MM.1S (cell line): ENCODE measurements at regions not wholly inside any gene's neighbourhood (a gene's known extent, or its start where the extent isn't known, plus 50 kb on each side); places are given as distances from the start of the nearest gene placed in this dataset.
"Not testable (repeated sequence)": the region's sequence is repeated elsewhere in the genome, so short reads cannot be mapped to it uniquely, and the experiment has no call there.

Source experiments
- DNase-seq: peaks from one replicate; pipeline ENCODE4 v3.0.0-alpha.2; 2015
- H2AFZ ChIP-seq: fragments of 300-600 bp; sonication (generic); 2 replicates; pipeline ENCODE4 v1.6.0; 2016; ENCODE audit warnings: antibody characterized with exemption, low read length
- H3F3A ChIP-seq: fragments of 300-600 bp; sonication (generic); 2 replicates; pipeline ENCODE4 v1.6.1; 2016; ENCODE audit warnings: mild to moderate bottlenecking, antibody characterized with exemption, low read length, moderate library complexity, mixed read lengths; ENCODE audit not compliant: insufficient read depth
- H3K27ac ChIP-seq: fragments of 300-600 bp; sonication (generic); 2 replicates; pipeline ENCODE4 v1.5.1; 2016; ENCODE audit warnings: mild to moderate bottlenecking, low read length
- H3K27me3 ChIP-seq: fragments of 300-600 bp; sonication (generic); replicated peaks from 2 replicates; pipeline ENCODE4 v1.6.0; 2016; ENCODE audit warnings: low read length; ENCODE audit not compliant: insufficient read depth
- H3K36me3 ChIP-seq: fragments of 300-600 bp; sonication (generic); replicated peaks from 2 replicates; pipeline ENCODE4 v1.6.1; 2016; ENCODE audit warnings: mild to moderate bottlenecking, low read length, mixed read lengths; ENCODE audit not compliant: insufficient read depth
- H3K4me1 ChIP-seq: fragments of 300-600 bp; sonication (generic); 2 replicates; pipeline ENCODE4 v1.6.1; 2016; ENCODE audit warnings: low read length, mixed read lengths
- H3K4me2 ChIP-seq: fragments of 300-600 bp; sonication (generic); 2 replicates; pipeline ENCODE4 v1.6.0; 2016; ENCODE audit warnings: low read depth, low read length
- H3K4me3 ChIP-seq: fragments of 300-600 bp; sonication (generic); 2 replicates; pipeline ENCODE4 v1.5.1; 2016; ENCODE audit warnings: low read length, mixed read lengths
- H3K79me2 ChIP-seq: fragments of 300-600 bp; sonication (generic); 2 replicates; pipeline ENCODE4 v1.6.1; 2016; ENCODE audit warnings: mixed run types, low read length, mixed read lengths
- H3K9ac ChIP-seq: fragments of 300-600 bp; sonication (generic); 2 replicates; pipeline ENCODE4 v1.6.1; 2016; ENCODE audit warnings: low read length, mixed read lengths
- H3K9me2 ChIP-seq: fragments of 300-600 bp; sonication (generic); replicated peaks from 2 replicates; pipeline ENCODE4 v1.6.1; 2016; ENCODE audit warnings: mild to moderate bottlenecking, low read length, mixed read lengths; ENCODE audit not compliant: insufficient read depth
- H3K9me3 ChIP-seq: fragments of 300-600 bp; sonication (generic); replicated peaks from 2 replicates; pipeline ENCODE4 v1.6.1; 2016; ENCODE audit warnings: mild to moderate bottlenecking, low read length, mixed read lengths; ENCODE audit not compliant: insufficient read depth
- H4K20me1 ChIP-seq: fragments of 300-600 bp; sonication (generic); 2 replicates; pipeline ENCODE4 v1.6.1; 2016; ENCODE audit warnings: mild to moderate bottlenecking, low read length, moderate library complexity, mixed read lengths; ENCODE audit not compliant: insufficient read depth
- EZH2 ChIP-seq: fragments of 300-600 bp; sonication (generic); optimal IDR thresholded peaks from 2 replicates; pipeline ENCODE3; 2017; ENCODE audit warnings: low read depth, mild to moderate bottlenecking, antibody characterized with exemption, low read length, mixed read lengths
- EZH2phosphoT487 ChIP-seq: fragments of 300-600 bp; sonication (generic); IDR thresholded peaks from 2 replicates; pipeline ENCODE4 v1.6.1; 2018; ENCODE audit warnings: antibody characterized with exemption, low read length
- TF ChIP-seq, protein P1 (sequence below): fragments of 300-600 bp; sonication (generic); IDR thresholded peaks from 2 replicates; pipeline ENCODE4 v1.5.1; 2016; ENCODE audit warnings: antibody characterized with exemption, low read length, mixed read lengths

DNA sequence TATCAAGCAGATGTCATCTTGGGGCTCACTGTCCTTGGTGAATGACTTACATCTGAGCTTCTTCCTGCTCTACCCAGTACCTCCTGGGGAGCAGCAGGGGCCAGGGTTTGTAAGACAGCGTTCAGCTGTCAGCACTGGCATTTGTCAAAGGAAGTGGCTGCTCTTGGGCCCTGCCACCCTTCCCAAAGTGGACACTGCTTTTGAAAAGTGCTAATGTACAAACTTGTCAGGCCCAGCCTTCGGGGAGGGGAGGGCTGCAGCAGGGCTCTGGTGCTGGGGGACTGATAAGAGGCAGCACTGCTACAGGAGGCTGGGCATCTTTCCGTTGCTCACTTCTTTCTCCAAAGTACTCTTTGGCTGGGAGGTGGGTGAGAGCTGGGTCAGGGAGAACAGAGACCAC, 59.8 kb upstream of the RBM19 start:
- Histone ChIP-seq H3K27me3 (no peaks in the 10 kb centered on the region), H3K9ac (no peak overlapping the region), H3F3A (no peaks in the 10 kb centered on the region), H3K4me2 (no peak overlapping the region), H2AFZ (no peak overlapping the region), H3K9me3 (no peaks in the 10 kb centered on the region), H3K27ac (no peak overlapping the region), H3K4me3 (no peak overlapping the region), H4K20me1 (no peaks in the 10 kb centered on the region), H3K79me2 (no peaks in the 10 kb centered on the region), H3K36me3 (no peaks in the 10 kb centered on the region), H3K4me1 (no peaks in the 10 kb centered on the region), H3K9me2 (no peaks in the 10 kb centered on the region)
- no peak for DNase-seq
- TF ChIP-seq EZH2 (no peak), EZH2phosphoT487 (no peak)
- TF ChIP-seq, protein P1, sequence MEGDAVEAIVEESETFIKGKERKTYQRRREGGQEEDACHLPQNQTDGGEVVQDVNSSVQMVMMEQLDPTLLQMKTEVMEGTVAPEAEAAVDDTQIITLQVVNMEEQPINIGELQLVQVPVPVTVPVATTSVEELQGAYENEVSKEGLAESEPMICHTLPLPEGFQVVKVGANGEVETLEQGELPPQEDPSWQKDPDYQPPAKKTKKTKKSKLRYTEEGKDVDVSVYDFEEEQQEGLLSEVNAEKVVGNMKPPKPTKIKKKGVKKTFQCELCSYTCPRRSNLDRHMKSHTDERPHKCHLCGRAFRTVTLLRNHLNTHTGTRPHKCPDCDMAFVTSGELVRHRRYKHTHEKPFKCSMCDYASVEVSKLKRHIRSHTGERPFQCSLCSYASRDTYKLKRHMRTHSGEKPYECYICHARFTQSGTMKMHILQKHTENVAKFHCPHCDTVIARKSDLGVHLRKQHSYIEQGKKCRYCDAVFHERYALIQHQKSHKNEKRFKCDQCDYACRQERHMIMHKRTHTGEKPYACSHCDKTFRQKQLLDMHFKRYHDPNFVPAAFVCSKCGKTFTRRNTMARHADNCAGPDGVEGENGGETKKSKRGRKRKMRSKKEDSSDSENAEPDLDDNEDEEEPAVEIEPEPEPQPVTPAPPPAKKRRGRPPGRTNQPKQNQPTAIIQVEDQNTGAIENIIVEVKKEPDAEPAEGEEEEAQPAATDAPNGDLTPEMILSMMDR = no peak

GRCh38 chr12:114022081-114022480, 56.0 kb upstream of the RBM19 start:
- not testable (repeated sequence) for H3K4me2 ChIP-seq, H3K9ac ChIP-seq, H3K27me3 ChIP-seq, H3F3A ChIP-seq, H3K9me2 ChIP-seq, H3K4me1 ChIP-seq, H3K79me2 ChIP-seq, H4K20me1 ChIP-seq, H3K36me3 ChIP-seq, DNase-seq, H3K9me3 ChIP-seq, H2AFZ ChIP-seq, H3K4me3 ChIP-seq, H3K27ac ChIP-seq

GRCh38 chr12:114018669-114019068, 52.5 kb upstream of the RBM19 start:
- Histone ChIP-seq H2AFZ (no peak overlapping the region), H3K4me2 (no peak overlapping the region), H3K9me3 (no peaks in the 10 kb centered on the region), H3K27me3 (no peaks in the 10 kb centered on the region), H3F3A (no peaks in the 10 kb centered on the region), H3K9me2 (no peaks in the 10 kb centered on the region), H3K9ac (no peak overlapping the region), H3K27ac (no peak overlapping the region), H3K79me2 (no peaks in the 10 kb centered on the region), H3K4me3 (no peak overlapping the region), H4K20me1 (no peaks in the 10 kb centered on the region), H3K4me1 (no peaks in the 10 kb centered on the region), H3K36me3 (no peaks in the 10 kb centered on the region)
- DNase-seq = no peak
- TF ChIP-seq, protein P1 = no peak
- TF ChIP-seq EZH2phosphoT487 = no peak
- TF ChIP-seq EZH2 = no peak
